Daoy (cell line): ENCODE measurements at regions not wholly inside any gene's neighbourhood (a gene's known extent, or its start where the extent isn't known, plus 50 kb on each side); places are given as distances from the start of the nearest gene placed in this dataset.
A peak's percentile ranks its signal among the peaks of the same experiment; 100 is the strongest.
"Not testable (repeated sequence)": the region's sequence is repeated elsewhere in the genome, so short reads cannot be mapped to it uniquely, and the experiment has no call there.

Experiments used
- DNase-seq: peaks from one replicate; pipeline ENCODE4 v3.0.0-alpha.2; 2015; ENCODE audit warnings: low read depth

DNA sequence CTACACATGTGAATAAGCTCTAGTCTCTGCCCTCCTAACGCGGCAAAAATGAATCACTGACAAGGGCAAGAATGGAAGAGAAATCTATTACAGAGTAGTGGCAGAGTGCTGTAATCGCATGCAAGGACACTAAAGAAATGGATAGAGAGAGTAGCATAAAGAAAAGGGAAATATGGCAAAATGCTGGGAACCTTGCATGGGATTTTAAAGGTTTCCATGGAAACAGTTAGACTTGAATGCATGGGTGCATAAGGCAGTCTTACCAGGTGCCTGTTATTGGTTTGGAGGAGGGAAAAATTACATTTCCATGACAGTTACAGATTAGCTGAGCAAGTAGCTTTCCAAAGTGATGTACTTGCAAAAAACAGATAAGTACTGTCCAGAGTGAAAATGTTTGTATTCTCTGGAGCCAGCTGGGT is 233.4 kb downstream of the PTN start:
- DNase-seq, result no peak

DNA sequence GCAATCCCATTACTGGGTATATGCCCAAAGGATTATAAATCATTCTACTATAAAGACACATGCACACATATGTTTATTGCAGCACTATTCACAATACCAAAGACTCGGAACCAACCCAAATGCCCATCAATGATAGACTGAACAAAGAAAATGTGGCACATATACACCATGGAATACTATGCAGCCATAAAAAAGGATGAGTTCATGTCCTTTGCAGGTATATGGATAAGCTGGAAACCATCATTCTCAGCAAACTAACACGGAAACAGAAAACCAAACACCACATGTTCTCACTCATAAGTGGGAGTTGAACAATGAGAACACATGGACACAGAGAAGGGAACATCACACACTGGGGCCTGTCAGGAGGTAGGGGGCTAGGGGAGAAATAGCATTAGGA is 235.7 kb downstream of the PTN start:
- DNase-seq, result not testable (repeated sequence)

DNA sequence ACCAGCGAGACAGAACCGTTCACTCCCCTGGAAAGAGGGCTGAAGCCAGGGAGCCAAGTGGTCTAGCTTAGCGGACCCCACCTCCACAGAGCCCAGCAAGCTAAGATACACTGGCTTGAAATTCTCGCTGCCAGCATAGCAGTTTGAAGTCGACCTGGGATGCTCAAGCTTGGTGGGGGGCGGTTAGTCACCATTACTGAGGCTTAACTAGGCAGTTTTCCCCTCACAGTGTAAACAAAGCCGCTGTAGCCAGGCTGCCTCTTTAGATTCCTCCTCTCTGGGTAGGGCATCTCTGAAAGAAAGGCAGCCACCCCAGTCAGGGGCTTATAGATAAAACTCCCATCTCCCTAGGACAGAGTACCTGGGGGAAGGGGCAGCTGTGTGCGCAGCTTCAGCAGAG is 235.1 kb downstream of the CHRM2 start:
- DNase-seq, result peak; percentile 65

DNA sequence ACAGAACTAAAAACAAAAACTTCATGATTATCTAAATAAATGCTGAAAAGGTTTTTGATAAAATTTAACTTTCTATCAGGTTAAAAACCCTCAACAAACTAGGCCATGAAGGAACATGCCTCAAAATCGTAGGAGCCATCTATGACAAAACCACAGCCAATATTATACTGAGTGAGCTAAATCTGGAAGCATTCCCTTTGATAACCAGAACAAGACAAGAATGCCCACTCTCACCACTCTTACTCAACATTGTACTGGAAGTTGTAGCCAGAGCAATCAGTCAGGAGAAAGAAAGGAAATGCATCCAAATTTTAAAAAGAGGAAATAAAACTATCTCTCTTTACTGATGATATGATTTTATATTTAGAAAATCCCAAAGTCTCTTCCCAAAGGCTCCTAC is 228.7 kb downstream of the CHRM2 start:
- DNase-seq, result no peak

DNA sequence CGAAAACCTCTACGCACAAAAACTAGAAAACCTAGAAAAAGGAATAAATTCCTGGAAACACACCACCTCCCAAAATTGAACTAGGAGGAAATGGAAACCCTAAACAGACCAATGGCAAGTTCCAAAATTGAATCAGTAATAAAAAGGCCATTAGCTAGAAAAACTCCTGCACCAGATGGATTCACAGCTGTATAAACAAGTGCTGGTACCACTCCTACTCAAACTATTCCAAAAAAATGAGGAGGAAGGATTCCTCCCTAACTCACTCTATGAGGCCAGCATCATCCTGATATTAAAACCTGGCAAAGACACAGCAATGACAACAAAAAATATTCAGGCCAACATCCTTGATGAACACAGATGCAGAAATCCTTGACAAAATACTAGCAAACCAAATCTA is 228.2 kb downstream of the CHRM2 start:
- no peak for DNase-seq

DNA sequence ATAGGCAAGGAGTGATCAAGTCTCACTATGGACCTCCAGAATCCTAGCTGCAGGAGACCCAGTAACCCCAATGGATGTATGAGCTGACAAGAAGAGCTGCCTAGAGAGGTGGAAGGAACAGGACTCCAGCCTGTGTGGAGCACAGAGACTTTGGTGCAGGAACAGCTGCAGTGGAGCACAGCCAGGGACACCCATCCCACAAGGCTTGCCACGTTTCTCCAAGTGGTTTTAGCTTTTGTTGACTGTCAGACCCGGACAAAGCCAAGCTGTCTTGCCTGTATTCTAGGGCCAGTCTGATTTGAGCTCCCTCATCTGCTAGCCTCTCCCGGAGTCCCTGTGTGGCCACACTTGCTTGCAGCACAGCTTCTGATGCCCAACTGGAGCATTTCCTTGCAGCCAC is 224.7 kb downstream of the CHRM2 start:
- no peak for DNase-seq

DNA sequence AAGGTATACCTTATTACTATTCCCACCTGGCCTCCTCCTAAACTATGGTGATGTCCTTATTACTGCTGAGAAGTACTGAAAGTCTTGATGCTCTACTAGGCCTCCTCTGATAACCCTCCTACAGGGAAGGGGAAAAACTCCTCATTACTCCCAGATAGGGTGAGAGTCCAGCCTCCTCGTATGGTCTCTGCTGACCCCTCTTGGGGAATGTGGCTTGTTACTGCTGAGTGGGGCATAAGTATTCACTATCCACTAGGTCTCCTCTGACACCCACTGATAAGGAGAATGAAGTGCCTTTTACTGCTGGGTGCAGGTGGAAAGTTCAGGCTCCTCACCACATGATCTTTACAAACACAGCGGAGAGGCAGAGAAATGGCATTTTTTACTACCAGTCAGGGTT is 222.9 kb downstream of the CHRM2 start:
- DNase-seq, result peak; percentile 21

DNA sequence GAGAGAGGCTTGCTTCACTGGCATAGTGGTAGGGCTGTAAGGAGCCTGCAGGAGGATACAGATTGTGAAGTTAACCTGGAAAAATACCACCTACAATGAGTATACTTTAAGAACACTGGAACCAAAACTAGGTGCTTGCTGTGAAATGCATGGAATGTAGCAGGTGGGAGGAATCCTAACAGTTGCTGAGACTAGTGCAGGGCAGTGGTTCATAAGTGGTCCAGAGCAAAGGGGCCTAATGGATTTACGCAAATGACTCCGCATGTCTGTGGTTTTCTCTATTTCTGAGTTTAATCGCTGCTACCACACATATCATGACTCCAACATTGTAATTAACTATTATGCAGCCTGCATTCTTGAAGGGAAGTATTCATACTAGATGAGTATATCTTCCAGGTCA is 218.4 kb downstream of the CHRM2 start:
- no peak for DNase-seq

DNA sequence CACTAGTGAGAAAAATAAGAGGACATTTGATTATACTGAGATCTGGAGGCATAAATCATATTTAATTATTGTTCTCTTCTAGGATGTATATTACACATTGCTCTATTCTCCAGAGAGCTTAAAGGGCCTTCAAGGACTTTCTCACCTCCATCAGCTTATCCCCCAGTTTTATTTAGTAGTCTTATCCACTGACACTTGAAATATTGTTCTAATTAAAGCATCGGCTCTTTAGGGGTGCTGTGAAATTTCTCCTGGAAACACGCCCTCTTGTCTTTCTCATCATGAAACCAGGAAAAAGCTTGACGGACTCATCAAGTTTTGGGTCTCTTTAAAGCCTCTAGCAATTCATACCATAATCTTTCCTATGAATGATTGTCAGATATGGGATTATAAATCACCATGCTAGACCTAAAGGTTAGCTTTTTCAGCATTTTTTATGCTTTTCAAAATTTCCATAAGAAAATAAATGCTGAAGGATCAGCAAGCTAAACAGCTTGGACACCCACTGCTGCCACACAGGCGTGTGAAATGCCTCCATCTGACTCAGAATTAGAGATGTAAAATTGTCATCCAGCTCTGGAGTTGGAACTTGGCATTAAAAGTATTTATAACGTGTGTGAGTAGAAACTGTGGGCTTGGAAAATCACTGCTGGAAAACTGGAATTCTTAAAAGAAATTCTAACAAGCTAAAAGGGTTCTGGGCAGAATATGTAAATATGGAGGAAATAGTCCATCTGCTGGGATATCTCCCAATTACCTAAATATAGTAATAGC is 216.3 kb downstream of the CHRM2 start:
- no peak for DNase-seq

DNA sequence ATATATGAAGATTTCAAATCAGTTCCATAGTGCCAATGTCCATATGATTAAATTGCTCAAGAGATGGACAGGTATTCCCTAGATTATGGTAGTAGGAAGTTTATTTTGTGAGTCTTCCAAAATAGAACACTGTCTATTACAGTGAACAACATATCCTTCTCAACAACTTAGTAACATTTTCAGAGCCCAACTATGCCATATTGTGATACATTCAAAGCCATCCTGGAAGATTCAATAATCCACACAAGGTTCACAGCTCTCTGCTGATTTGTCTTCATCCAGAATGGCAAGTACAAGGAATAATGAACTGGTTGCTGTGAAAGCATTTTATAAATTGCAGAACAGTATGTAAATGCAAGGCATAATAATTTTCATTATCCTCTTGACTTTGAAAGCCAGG is 213.9 kb downstream of the CHRM2 start:
- DNase-seq, result no peak

DNA sequence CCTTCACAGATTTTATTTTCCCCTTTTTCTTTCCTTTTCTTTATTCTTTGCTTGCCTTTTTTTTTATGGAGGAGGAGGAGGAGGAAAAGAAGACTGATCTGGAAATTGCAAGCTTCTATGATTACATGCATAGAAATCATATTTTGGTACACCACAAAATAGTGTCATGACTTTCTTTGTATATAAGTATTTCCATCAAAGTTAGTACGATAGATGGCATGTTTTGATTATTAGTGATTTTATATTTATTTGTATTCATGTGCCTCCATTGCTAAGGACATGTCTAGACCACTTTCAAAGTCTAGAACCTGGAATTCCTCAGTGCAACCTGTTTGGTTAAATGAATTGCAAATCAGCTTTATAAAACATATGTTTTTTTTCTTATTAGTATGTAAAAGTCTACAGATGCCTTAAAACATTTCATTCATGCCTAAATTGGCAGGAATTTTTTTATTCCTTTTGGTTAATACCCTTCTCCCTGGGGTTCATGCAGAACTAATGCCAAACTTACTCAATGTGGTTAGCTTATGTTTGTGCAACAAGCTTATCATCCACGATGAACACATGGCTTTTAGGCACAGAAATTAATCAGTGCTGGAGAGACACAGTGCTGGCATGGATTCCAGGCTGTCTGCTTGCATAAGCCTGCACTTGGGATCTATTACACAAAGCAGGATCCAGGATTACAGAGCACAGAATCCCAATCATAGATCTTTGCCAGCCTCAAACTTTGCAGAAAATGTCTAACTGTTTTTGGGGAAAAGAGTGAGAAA is 213.1 kb downstream of the CHRM2 start:
- DNase-seq, result peak; percentile 68

DNA sequence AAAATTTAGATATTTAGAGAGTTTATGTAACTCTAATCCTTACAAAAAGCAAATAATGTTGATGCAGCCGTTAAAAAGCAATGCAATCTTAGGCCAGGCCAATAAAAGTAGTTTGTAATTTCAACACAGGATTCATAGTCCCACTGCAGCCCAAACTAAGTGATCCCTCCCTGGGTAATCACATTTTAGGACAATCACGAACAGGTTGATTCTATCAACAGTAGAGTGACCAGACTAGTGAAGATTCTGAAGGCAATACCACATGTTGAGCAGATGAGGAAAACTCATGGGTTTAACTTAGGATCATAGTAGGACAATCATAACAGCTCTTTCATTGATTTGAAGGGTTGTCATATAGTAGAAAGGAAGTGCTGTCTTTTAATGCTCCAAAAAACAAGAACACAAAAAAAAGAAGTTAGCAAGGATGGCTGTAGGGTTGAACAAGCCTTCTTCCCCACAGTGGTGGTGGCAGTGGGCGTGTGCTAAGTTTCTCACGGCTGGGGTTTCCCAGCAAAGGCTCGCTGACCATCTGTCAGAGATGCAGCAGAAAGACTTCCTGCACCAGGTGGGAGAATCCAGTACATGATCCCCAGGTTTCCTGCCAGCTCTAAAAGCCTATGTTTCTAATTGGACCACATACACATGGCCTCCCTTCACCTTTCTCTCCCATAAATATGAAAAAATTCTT is 212.2 kb downstream of the CHRM2 start:
- peak; percentile 24 for DNase-seq

DNA sequence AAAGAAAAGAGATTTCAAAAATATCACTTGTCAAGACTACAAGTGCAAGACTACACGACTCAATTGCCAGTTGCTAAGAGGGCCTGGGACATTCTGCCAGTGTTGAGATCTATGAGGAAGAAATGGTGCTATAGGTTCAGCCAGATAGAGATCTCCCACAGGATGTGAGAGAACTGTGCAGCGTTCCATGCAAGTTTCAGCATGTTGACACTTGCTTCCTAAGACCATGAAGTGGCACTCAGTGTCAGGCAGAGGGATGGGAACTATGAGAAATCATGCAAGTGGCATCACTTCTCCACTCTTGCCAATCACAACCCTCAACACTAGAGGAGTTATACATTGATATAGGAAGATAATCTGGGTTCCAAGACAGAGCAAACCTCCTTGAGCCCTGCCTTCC is 210.3 kb downstream of the CHRM2 start:
- DNase-seq, result no peak

DNA sequence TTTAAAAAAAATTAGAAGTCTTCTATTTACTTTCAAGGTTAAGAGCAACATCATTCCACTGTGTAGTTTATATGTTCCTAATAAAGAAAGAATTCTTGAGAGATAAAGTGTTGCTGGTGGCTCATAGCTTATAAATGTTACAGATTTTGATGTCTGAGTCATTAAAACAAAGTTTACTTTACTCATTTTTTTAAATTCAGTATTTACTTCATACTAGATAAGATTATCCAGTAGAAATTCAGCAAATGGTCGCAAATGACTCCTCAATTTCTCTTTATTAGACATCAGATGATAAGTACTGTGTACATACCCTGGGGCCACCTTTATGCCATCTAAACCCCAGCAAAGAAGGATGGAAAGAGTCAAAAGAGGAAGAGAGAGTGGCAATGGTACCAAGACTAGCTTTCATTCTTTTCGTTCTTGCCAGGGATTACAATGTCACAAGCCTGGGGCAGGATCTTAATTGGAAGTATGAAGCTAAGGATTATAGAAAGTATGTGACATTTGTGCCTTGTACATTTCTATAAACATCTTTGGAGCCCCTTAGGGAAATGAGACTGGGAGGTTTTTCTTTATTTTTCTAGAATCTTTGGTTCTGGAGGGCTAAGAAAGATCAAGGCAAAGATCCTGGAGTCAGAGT is 206.1 kb downstream of the CHRM2 start:
- DNase-seq, result peak; percentile 7

DNA sequence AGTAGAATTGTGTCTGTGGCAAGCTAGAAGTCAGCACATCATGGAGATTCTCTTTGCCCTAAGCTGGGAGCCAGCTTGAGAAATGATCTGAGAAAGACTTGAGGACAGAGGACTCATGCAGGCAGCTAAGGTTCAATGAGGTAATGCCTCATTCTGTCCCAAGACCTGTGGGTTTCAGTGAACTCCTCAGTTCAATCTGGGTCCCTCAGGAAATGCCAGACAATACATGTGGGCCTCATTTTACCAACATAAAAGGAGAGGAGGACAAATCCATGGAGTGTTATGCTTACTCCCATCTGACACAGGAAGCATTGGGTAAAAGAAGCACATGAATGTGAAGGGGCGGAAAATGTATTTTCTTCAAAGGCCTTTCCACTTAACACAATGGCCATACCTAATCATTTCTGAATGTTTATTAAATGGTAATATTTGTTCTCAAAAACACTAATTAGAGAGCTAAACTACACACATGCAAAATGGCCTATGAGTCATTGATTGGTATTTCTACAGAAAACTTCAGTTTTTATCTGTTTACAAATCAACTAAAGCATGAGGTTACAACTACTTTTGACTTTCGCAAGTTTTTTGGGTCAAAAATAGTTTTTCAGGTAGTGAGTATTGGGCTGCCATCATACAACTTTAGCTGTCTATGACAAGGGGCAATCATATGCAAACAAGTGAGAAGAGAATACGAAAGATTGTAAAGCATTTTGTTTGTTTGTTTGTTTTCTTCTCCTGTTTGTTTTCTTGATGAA is 205.3 kb downstream of the CHRM2 start:
- DNase-seq, result peak; percentile 33
